Keratinocyte (primary cell): ENCODE measurements at regions not wholly inside any gene's neighbourhood (a gene's known extent, or its start where the extent isn't known, plus 50 kb on each side); places are given as distances from the start of the nearest gene placed in this dataset.

ENCODE experiments used
- CTCF ChIP-seq, 3 experiments: IDR thresholded peaks in 1 of 3; conservative IDR thresholded peaks in 1 of 3; optimal IDR thresholded peaks in 1 of 3; 2 replicates in 2 of 3; 3 replicates in 1 of 3; pipeline versions ENCODE3 to v1.5.1; 2011; ENCODE audit warnings: low read length in 3 of 3, mild to moderate bottlenecking in 3 of 3, moderate library complexity in 2 of 3, control low read depth in 1 of 3, inconsistent platforms in 1 of 3; ENCODE audit not compliant: insufficient read depth in 2 of 3; ENCODE audit errors: extremely low read depth in 1 of 3
- EZH2 ChIP-seq: IDR thresholded peaks from one replicate; pipeline ENCODE4 v1.6.1; 2012; ENCODE audit warnings: inconsistent platforms, mild to moderate bottlenecking, low read length, moderate library complexity

GRCh38 chr9:121556580-121556979, 56.9 kb upstream of the GGTA1 start:
- no peak for TF ChIP-seq CTCF (optimal IDR thresholded peaks at IDR 0.05 in 1 of 3, IDR thresholded peaks at IDR 0.05 in 1 of 3, conservative IDR thresholded peaks at IDR 0.05 in 1 of 3; ENCODE audit: extremely low read depth in 1 of 3, insufficient read depth in 2 of 3, low read length in 3 of 3)
- no peak for TF ChIP-seq EZH2
